Skin of body (tissue), 1 donor: ENCODE measurements at regions not wholly inside any gene's neighbourhood (a gene's known extent, or its start where the extent isn't known, plus 50 kb on each side); places are given as distances from the start of the nearest gene placed in this dataset.

Experiments
- DNase-seq: peaks from one replicate; lab custom pipeline; 2025; lab: John Stamatoyannopoulos, UW

GRCh38 chr1:232519186-232519585 is 110.7 kb downstream of the SIPA1L2 start:
- no peak for DNase-seq

GRCh38 chr1:232518349-232518748 is 111.6 kb downstream of the SIPA1L2 start:
- DNase-seq, result no peak

- DNase-seq, result no peak
Observed at GRCh38 chr1:232517204-232517603, 112.7 kb downstream of the SIPA1L2 start.

- DNase-seq, result no peak
Observed at GRCh38 chr1:232515706-232516105, 114.2 kb downstream of the SIPA1L2 start.

GRCh38 chr1:232512712-232513111 is 117.2 kb downstream of the SIPA1L2 start:
- no peak for DNase-seq

- no peak for DNase-seq
Observed at GRCh38 chr1:232511172-232511571, 118.8 kb downstream of the SIPA1L2 start.

- DNase-seq, result no peak
Observed at GRCh38 chr1:232510367-232511110, 119.4 kb downstream of the SIPA1L2 start.

GRCh38 chr1:232509570-232509969 is 120.4 kb downstream of the SIPA1L2 start:
- no peak for DNase-seq

GRCh38 chr1:232508130-232508701 is 121.7 kb downstream of the SIPA1L2 start:
- DNase-seq, result no peak

GRCh38 chr1:232507571-232507970 is 122.4 kb downstream of the SIPA1L2 start:
- DNase-seq, result no peak

GRCh38 chr1:232505884-232506283 is 124.0 kb downstream of the SIPA1L2 start:
- DNase-seq, result no peak

GRCh38 chr1:232504651-232505050 is 125.3 kb downstream of the SIPA1L2 start:
- no peak for DNase-seq

GRCh38 chr1:232503497-232503896 is 126.4 kb downstream of the SIPA1L2 start:
- no peak for DNase-seq

GRCh38 chr1:232501854-232502253 is 128.1 kb downstream of the SIPA1L2 start:
- DNase-seq, result no peak

GRCh38 chr1:232499188-232499587 is 130.7 kb downstream of the SIPA1L2 start:
- DNase-seq, result no peak

GRCh38 chr1:232493869-232494268 is 136.1 kb downstream of the SIPA1L2 start:
- no peak for DNase-seq

GRCh38 chr1:232489256-232489655 is 140.7 kb downstream of the SIPA1L2 start:
- no peak for DNase-seq

- DNase-seq, result no peak
Observed at GRCh38 chr1:232487236-232487635, 142.7 kb downstream of the SIPA1L2 start.

GRCh38 chr1:232486454-232487207 is 143.3 kb downstream of the SIPA1L2 start:
- no peak for DNase-seq

GRCh38 chr1:232486006-232486405 is 143.9 kb downstream of the SIPA1L2 start:
- DNase-seq, result no peak

GRCh38 chr1:232484856-232485255 is 145.1 kb downstream of the SIPA1L2 start:
- DNase-seq, result no peak

GRCh38 chr1:232483826-232484225 is 146.1 kb downstream of the SIPA1L2 start:
- no peak for DNase-seq

GRCh38 chr1:232481091-232481490 is 148.8 kb downstream of the SIPA1L2 start:
- no peak for DNase-seq
